ENCODE measurements at regions not wholly inside any gene's neighbourhood (a gene's known extent, or its start where the extent isn't known, plus 50 kb on each side); places are given as distances from the start of the nearest gene placed in this dataset.

DNA sequence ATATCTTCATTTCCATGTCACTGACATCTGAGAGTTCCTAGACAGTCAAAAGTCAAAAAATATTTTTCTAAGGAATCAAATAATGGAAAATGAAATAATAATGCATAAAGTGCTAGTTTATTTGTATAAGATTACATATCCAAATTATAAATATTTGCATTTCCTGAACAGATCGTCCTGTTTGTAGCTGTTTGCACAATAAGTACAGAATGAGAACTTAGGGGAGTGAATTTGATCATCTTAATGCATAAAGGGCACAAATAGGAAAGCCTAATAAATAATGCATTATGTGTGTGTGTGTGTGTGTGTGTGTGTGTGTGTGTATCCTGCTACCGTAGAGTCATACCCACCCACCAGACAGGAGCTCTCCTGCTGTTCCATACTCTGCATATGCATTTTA is 521.0 kb upstream of the EPHA7 start:
- DNase-seq (ENCODE audit: extremely low spot score) = no peak
- ChIA-PET POLR2A (no interaction called here), CTCF (interaction anchor here (0.6 kb wide), 1 partner anchor 57 kb away, joined by 3 read pairs; no protein-coding TSS in a partner anchor)
- TF ChIP-seq ARNT (IDR thresholded peaks at IDR 0.05) = no peak
- no peak for TF ChIP-seq ELF4 (IDR thresholded peaks at IDR 0.05)
- TF ChIP-seq NFRKB (IDR thresholded peaks at IDR 0.05) = no peak
- no peak for TF ChIP-seq TARDBP (IDR thresholded peaks at IDR 0.05)
- no peak for TF ChIP-seq FOXA1 (IDR thresholded peaks at IDR 0.05)
- TF ChIP-seq ZNF384 (IDR thresholded peaks at IDR 0.05) = no peak
- no peak for TF ChIP-seq LEF1 (IDR thresholded peaks at IDR 0.05; ENCODE audit: borderline replicate concordance)
- TF ChIP-seq FOXK2 (IDR thresholded peaks at IDR 0.05) = no peak

DNA sequence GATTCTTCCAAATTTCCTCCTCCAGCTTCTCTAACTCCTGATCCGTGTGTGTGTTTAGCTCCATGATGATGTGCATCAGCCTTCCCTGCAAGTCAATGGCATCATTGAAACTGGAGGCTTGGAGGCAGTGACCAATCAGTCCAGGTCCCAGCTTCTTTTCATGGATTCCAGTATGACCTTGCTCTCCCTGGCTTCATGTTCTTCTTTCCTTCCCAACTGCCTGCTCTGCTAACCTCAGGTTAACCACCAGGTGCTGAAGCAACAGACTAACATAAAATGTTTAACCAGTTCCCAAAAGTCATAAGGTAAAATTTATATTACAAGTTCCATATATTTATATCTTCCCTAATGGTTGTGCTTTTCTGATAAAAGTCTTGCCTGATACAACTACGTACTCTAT is 512.8 kb upstream of the EPHA7 start:
- ChIA-PET CTCF (no interaction called here), POLR2A (no interaction called here)
- TF ChIP-seq, protein P1, sequence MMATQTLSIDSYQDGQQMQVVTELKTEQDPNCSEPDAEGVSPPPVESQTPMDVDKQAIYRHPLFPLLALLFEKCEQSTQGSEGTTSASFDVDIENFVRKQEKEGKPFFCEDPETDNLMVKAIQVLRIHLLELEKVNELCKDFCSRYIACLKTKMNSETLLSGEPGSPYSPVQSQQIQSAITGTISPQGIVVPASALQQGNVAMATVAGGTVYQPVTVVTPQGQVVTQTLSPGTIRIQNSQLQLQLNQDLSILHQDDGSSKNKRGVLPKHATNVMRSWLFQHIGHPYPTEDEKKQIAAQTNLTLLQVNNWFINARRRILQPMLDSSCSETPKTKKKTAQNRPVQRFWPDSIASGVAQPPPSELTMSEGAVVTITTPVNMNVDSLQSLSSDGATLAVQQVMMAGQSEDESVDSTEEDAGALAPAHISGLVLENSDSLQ (IDR thresholded peaks at IDR 0.05) = no peak
- TF ChIP-seq L3MBTL2 (conservative IDR thresholded peaks at IDR 0.05) = no peak
- no peak for DNase-seq (ENCODE audit: extremely low spot score)

DNA sequence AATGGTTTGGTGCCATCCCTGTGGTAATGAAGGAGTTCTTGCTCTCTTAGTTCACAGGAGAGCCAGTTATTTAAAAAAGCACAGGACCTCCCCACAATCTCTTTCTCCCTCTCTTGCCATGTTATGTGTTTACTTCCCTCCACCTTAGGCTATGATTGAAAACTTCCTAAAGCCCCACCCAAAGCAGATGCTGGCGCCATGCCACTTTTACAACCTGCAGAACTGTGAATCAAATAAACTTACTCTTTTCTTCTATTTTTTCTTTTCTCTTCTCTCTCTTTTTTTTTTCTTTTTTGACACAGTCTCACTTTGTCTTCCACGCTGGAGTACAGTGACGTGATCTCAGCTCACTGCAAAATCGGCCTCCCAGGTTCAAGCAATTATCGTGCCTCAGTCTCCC is 508.4 kb upstream of the EPHA7 start:
- CTCF ChIA-PET = no interaction called here
- TF ChIP-seq CTBP1 (IDR thresholded peaks at IDR 0.05; ENCODE audit: borderline replicate concordance) (no peak), FOXA1 (IDR thresholded peaks at IDR 0.05) (no peak), NFRKB (IDR thresholded peaks at IDR 0.05) (no peak), FOXK2 (IDR thresholded peaks at IDR 0.05) (no peak), BHLHE40 (IDR thresholded peaks at IDR 0.05; ENCODE audit: borderline replicate concordance) (no peak), ARNT (IDR thresholded peaks at IDR 0.05) (no peak), FOXM1 (IDR thresholded peaks at IDR 0.05; ENCODE audit: borderline replicate concordance) (no peak), ZNF384 (IDR thresholded peaks at IDR 0.05) (no peak)
- DNase-seq (ENCODE audit: extremely low spot score) = no peak
- POLR2A ChIA-PET = no interaction called here

DNA sequence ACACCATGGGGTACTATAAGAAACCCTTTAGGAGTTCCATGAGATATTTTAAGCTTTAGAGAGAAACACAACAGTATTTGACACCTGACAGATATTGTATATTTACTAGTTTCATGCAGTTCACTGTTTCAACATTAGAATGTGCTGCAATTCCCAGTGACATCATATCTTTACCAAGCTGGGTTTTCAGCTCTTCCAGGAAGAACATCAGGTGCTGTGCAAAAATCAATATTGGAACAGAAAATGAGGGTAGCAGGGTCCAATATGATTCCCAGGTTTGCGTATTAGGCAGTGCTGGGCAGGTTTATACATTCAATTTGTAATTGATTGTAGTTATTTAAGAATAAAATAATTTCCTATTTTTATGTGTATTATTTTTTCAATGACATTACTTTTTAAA is 500.0 kb upstream of the EPHA7 start:
- DNase-seq (ENCODE audit: extremely low spot score) = no peak
- ChIA-PET POLR2A (no interaction called here), CTCF (no interaction called here)
- no peak for TF ChIP-seq L3MBTL2 (conservative IDR thresholded peaks at IDR 0.05)
- TF ChIP-seq NFRKB (IDR thresholded peaks at IDR 0.05) = no peak
- TF ChIP-seq, protein P1 (IDR thresholded peaks at IDR 0.05) = no peak
- TF ChIP-seq ELF4 (IDR thresholded peaks at IDR 0.05) = no peak
- no peak for TF ChIP-seq BHLHE40 (IDR thresholded peaks at IDR 0.05; ENCODE audit: borderline replicate concordance)
- no peak for TF ChIP-seq ZNF384 (IDR thresholded peaks at IDR 0.05)
- no peak for TF ChIP-seq CTBP1 (IDR thresholded peaks at IDR 0.05; ENCODE audit: borderline replicate concordance)
- no peak for TF ChIP-seq FOXK2 (IDR thresholded peaks at IDR 0.05)
- no peak for TF ChIP-seq FOXM1 (IDR thresholded peaks at IDR 0.05; ENCODE audit: borderline replicate concordance)
- TF ChIP-seq LEF1 (IDR thresholded peaks at IDR 0.05; ENCODE audit: borderline replicate concordance) = no peak
- TF ChIP-seq TARDBP (IDR thresholded peaks at IDR 0.05) = no peak
- no peak for TF ChIP-seq HDGF (IDR thresholded peaks at IDR 0.05; ENCODE audit: borderline replicate concordance)
- no peak for TF ChIP-seq ARNT (IDR thresholded peaks at IDR 0.05)
- no peak for TF ChIP-seq SUZ12 (IDR thresholded peaks at IDR 0.05)
- TF ChIP-seq SP1 (IDR thresholded peaks at IDR 0.05) = no peak
- TF ChIP-seq FOXA1 (IDR thresholded peaks at IDR 0.05) = no peak

DNA sequence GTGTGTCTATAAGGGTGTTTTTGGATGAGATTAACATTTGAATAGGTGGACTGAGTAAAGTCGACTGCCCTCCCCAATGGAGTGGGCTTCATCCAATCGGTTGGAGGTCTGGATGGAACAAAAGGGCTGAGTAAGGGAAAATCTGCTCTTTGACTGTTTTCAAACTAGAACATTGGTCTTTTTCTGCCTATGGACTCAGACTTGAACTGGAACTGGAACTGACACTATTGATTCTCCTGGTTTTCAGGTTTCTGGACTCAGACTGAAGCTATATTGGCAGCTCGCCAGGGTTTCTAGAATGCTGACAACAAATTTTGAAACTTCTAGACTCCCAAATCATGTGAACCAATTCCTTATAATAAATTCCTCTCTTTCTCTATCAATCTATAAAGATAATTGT is 498.9 kb upstream of the EPHA7 start:
- ChIA-PET CTCF (no interaction called here), POLR2A (no interaction called here)
- TF ChIP-seq HDGF (IDR thresholded peaks at IDR 0.05; ENCODE audit: borderline replicate concordance) (no peak), FOXM1 (IDR thresholded peaks at IDR 0.05; ENCODE audit: borderline replicate concordance) (no peak), ELF4 (IDR thresholded peaks at IDR 0.05) (no peak), BHLHE40 (IDR thresholded peaks at IDR 0.05; ENCODE audit: borderline replicate concordance) (no peak), CTBP1 (IDR thresholded peaks at IDR 0.05; ENCODE audit: borderline replicate concordance) (no peak)
- no peak for DNase-seq (ENCODE audit: extremely low spot score)

DNA sequence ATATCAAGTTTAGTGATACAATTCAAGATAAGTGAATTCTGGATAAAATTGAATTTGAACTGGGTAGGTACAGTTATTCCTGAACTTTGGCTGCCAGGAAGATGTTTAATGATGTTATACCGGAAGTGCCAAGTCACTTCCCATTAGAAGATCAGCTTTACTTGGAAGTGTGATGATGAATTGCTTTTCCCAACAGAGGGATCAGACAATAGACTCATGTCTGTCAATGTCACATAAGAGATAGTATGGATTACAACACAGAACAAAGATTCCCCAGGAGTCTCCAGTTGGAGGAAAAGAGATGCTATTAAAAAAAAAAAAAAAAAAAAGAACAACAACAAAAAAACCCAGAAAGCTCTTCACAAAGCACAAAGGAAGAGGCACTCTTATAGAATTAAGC is 497.9 kb upstream of the EPHA7 start:
- TF ChIP-seq FOXK2 (IDR thresholded peaks at IDR 0.05) (no peak), NFRKB (IDR thresholded peaks at IDR 0.05) (no peak), L3MBTL2 (conservative IDR thresholded peaks at IDR 0.05) (no peak), SUZ12 (IDR thresholded peaks at IDR 0.05) (no peak), SP1 (IDR thresholded peaks at IDR 0.05) (no peak), ELF4 (IDR thresholded peaks at IDR 0.05) (no peak)
- ChIA-PET CTCF (no interaction called here), POLR2A (no interaction called here)
- no peak for DNase-seq (ENCODE audit: extremely low spot score)

DNA sequence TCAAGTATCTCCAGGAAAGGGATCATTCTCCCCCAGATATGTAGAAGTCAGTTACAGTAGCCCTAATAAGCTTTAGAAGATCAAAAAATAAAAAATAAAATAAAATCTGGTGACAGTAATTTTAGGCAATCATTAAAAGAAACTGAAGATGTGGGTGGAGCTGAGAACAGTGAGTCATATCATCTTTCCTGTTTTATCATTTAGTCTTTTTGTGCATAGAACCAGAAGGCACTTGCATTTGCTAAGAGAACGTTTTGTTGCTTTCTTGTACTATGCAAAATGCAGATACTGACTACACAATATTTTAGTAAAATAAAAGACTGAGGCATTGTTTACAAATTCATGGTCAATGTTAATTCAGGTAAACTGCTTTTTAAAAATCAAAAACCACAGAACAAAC is 497.4 kb upstream of the EPHA7 start:
- no peak for TF ChIP-seq ZNF384 (IDR thresholded peaks at IDR 0.05)
- no peak for TF ChIP-seq HDGF (IDR thresholded peaks at IDR 0.05; ENCODE audit: borderline replicate concordance)
- no peak for TF ChIP-seq CTBP1 (IDR thresholded peaks at IDR 0.05; ENCODE audit: borderline replicate concordance)
- no peak for TF ChIP-seq FOXA1 (IDR thresholded peaks at IDR 0.05)
- no peak for TF ChIP-seq ARNT (IDR thresholded peaks at IDR 0.05)
- TF ChIP-seq NFRKB (IDR thresholded peaks at IDR 0.05) = no peak
- TF ChIP-seq BHLHE40 (IDR thresholded peaks at IDR 0.05; ENCODE audit: borderline replicate concordance) = no peak
- no peak for TF ChIP-seq FOXK2 (IDR thresholded peaks at IDR 0.05)
- TF ChIP-seq TARDBP (IDR thresholded peaks at IDR 0.05) = no peak
- TF ChIP-seq, protein P1 (IDR thresholded peaks at IDR 0.05) = no peak
- no peak for TF ChIP-seq LEF1 (IDR thresholded peaks at IDR 0.05; ENCODE audit: borderline replicate concordance)
- no peak for TF ChIP-seq FOXM1 (IDR thresholded peaks at IDR 0.05; ENCODE audit: borderline replicate concordance)
- TF ChIP-seq SUZ12 (IDR thresholded peaks at IDR 0.05) = no peak
- no peak for TF ChIP-seq ELF4 (IDR thresholded peaks at IDR 0.05)
- DNase-seq (ENCODE audit: extremely low spot score) = no peak
- ChIA-PET CTCF (no interaction called here), POLR2A (no interaction called here)
